HG02981 (cell line): ENCODE measurements at regions not wholly inside any gene's neighbourhood (a gene's known extent, or its start where the extent isn't known, plus 50 kb on each side); places are given as distances from the start of the nearest gene placed in this dataset.
A peak's percentile ranks its signal among the peaks of the same experiment; 100 is the strongest.

ENCODE experiments used
- ATAC-seq: cut with Tn5 transposase; IDR thresholded peaks from one replicate; pipeline ENCODE4 v1.9.1; 2021; ENCODE audit warnings: mild to moderate bottlenecking, moderate library complexity; ENCODE audit not compliant: unreplicated experiment

- ATAC-seq, result no peak
Observed at GRCh38 chr12:24424889-24425600, 475.6 kb upstream of the SOX5 start.

- no peak for ATAC-seq
Observed at GRCh38 chr12:24424376-24424775, 474.9 kb upstream of the SOX5 start.

GRCh38 chr12:24423611-24424010 lies 474.1 kb upstream of the SOX5 start:
- ATAC-seq, result no peak

- no peak for ATAC-seq
Observed at GRCh38 chr12:24421759-24422158, 472.3 kb upstream of the SOX5 start.

GRCh38 chr12:24418157-24418556 lies 468.7 kb upstream of the SOX5 start:
- no peak for ATAC-seq

- ATAC-seq, result no peak
Observed at GRCh38 chr12:24416423-24417109, 467.1 kb upstream of the SOX5 start.

- ATAC-seq, result no peak
Observed at GRCh38 chr12:24415934-24416333, 466.5 kb upstream of the SOX5 start.

- no peak for ATAC-seq
Observed at GRCh38 chr12:24414480-24414879, 465.0 kb upstream of the SOX5 start.

GRCh38 chr12:24411948-24412347 lies 462.5 kb upstream of the SOX5 start:
- no peak for ATAC-seq

GRCh38 chr12:24409868-24410267 lies 460.4 kb upstream of the SOX5 start:
- no peak for ATAC-seq

- ATAC-seq, result peak; percentile 51
Observed at GRCh38 chr12:24408305-24408704, 458.8 kb upstream of the SOX5 start.

- ATAC-seq, result no peak
Observed at GRCh38 chr12:24407884-24408283, 458.4 kb upstream of the SOX5 start.

GRCh38 chr12:24404086-24404815 lies 454.8 kb upstream of the SOX5 start:
- ATAC-seq, result no peak

GRCh38 chr12:24400533-24400932 lies 451.1 kb upstream of the SOX5 start:
- ATAC-seq, result no peak

GRCh38 chr12:24398605-24399004 lies 449.1 kb upstream of the SOX5 start:
- peak; percentile 89 for ATAC-seq

GRCh38 chr12:24396224-24396623 lies 446.8 kb upstream of the SOX5 start:
- ATAC-seq, result no peak

GRCh38 chr12:24394246-24394645 lies 444.8 kb upstream of the SOX5 start:
- ATAC-seq, result no peak

- ATAC-seq, result no peak
Observed at GRCh38 chr12:24393071-24393470, 443.6 kb upstream of the SOX5 start.

- no peak for ATAC-seq
Observed at GRCh38 chr12:24389394-24389793, 439.9 kb upstream of the SOX5 start.

GRCh38 chr12:24387381-24387780 lies 437.9 kb upstream of the SOX5 start:
- ATAC-seq, result no peak

- no peak for ATAC-seq
Observed at GRCh38 chr12:24386836-24387235, 437.4 kb upstream of the SOX5 start.

GRCh38 chr12:24381790-24382189 lies 432.3 kb upstream of the SOX5 start:
- ATAC-seq, result no peak
